ENCODE measurements at regions not wholly inside any gene's neighbourhood (a gene's known extent, or its start where the extent isn't known, plus 50 kb on each side); places are given as distances from the start of the nearest gene placed in this dataset.
"Not testable (repeated sequence)": the region's sequence is repeated elsewhere in the genome, so short reads cannot be mapped to it uniquely, and the experiment has no call there.

DNA sequence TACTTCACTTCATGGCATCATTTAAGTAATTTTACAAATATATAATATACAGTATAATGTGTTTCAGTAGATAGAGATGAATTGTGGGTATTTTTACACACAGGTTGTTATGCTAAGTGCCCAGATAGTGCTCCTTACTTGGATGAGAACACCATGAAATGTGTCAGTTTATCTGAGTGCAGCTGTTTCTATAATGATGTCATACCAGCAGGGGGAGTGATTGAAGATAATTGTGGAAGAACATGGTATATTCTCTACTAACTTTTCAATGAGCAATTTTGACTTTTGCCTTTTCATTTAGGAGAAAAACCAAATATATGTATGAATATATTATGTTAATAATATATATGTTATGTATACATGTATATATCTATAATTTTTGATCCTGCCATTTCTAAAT, 221.6 kb downstream of the LRRK2 start:
- Histone ChIP-seq H2BK120ac (ENCODE audit: low read depth, low read length, poor library complexity, severe bottlenecking) (no peak overlapping the region), H4K8ac (replicated peaks; ENCODE audit: insufficient read length, low read depth, low read length) (no peak overlapping the region), H3K18ac (ENCODE audit: insufficient read length, low read depth, low read length) (no peak overlapping the region), H4K5ac (ENCODE audit: insufficient read length, low read depth, low read length) (no peak overlapping the region), H3K23ac (ENCODE audit: insufficient read length, low read depth, low read length) (no peak overlapping the region), H3K14ac (ENCODE audit: insufficient read depth, low read length) (no peak overlapping the region), H4K20me1 (ENCODE audit: control insufficient read depth, insufficient read depth, insufficient read length) (no peaks in the 10 kb centered on the region), H2BK5ac (ENCODE audit: insufficient read length, low read length) (no peak overlapping the region), H3K56ac (ENCODE audit: insufficient read length, low read depth, low read length) (no peak overlapping the region), H3K27me3 (ENCODE audit: insufficient read depth, low read length) (no peaks in the 10 kb centered on the region), H2AFZ (ENCODE audit: low read length) (no peak overlapping the region), H3K79me1 (ENCODE audit: insufficient read depth, low read depth, low read length, poor library complexity, severe bottlenecking) (no peaks in the 10 kb centered on the region), H4K91ac (ENCODE audit: insufficient read length, low read depth, low read length) (no peak overlapping the region), H3K9ac (ENCODE audit: extremely low read depth, insufficient read length, low read length) (no peak overlapping the region), H3K9me3 (ENCODE audit: control insufficient read depth, low read depth, low read length) (no peaks in the 10 kb centered on the region), H3K4me1 (ENCODE audit: insufficient read depth, low read length) (no peaks in the 10 kb centered on the region), H2AK5ac (ENCODE audit: insufficient read length, low read length) (no peak overlapping the region), H3T11ph (ENCODE audit: low read length) (no peak overlapping the region), H3K27ac (ENCODE audit: insufficient read length, low read depth, low read length) (no peak overlapping the region), H3K79me2 (ENCODE audit: insufficient read depth, low read length) (no peaks in the 10 kb centered on the region), H3K4me2 (ENCODE audit: insufficient read depth, insufficient read length, low read length) (no peak overlapping the region), H3K23me2 (ENCODE audit: insufficient read length, low read depth, low read length, poor library complexity, severe bottlenecking) (no peaks in the 10 kb centered on the region), H2BK15ac (ENCODE audit: low read depth, low read length) (no peak overlapping the region), H2BK20ac (ENCODE audit: low read depth, low read length, poor library complexity, severe bottlenecking) (no peak overlapping the region), H2BK12ac (ENCODE audit: insufficient read length, low read depth, low read length) (no peak overlapping the region), H3K4ac (ENCODE audit: low read depth, low read length) (no peak overlapping the region)
- TF ChIP-seq, protein P1, sequence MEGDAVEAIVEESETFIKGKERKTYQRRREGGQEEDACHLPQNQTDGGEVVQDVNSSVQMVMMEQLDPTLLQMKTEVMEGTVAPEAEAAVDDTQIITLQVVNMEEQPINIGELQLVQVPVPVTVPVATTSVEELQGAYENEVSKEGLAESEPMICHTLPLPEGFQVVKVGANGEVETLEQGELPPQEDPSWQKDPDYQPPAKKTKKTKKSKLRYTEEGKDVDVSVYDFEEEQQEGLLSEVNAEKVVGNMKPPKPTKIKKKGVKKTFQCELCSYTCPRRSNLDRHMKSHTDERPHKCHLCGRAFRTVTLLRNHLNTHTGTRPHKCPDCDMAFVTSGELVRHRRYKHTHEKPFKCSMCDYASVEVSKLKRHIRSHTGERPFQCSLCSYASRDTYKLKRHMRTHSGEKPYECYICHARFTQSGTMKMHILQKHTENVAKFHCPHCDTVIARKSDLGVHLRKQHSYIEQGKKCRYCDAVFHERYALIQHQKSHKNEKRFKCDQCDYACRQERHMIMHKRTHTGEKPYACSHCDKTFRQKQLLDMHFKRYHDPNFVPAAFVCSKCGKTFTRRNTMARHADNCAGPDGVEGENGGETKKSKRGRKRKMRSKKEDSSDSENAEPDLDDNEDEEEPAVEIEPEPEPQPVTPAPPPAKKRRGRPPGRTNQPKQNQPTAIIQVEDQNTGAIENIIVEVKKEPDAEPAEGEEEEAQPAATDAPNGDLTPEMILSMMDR (conservative IDR thresholded peaks at IDR 0.05) = peak; percentile 63
- no peak overlapping the region for H3K4me3 Mint-ChIP-seq
- no peaks in the 10 kb centered on the region for H3K9me3 Mint-ChIP-seq
- DNase-seq = no peak
- H3K4me1 Mint-ChIP-seq = no peaks in the 10 kb centered on the region
- H3K27ac Mint-ChIP-seq = no peak overlapping the region
- H3K27me3 Mint-ChIP-seq (ENCODE audit: low read depth) = no peaks in the 10 kb centered on the region
- no peaks in the 10 kb centered on the region for H3K36me3 Mint-ChIP-seq (ENCODE audit: insufficient read depth in 1 of 3, low read depth in 3 of 3)

DNA sequence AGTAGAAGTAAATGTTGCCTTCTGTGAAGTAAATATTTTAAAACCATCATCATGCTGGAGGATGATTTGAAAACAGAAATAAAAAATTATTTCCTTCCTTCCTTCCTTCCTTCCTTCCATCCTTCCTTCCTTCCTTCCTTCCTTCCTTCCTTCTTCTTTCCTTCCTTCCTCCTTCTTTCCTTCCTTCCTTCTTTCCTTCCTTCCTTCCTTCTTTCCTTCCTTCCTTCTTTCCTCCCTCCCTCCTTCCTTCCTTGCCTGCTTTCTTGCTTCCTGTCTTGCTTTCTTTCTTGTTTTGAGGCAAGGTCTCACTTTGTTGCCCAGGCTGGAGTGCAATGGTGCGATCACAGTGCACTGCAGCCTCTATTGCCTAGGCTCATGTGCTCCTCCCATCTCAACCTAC, 223.7 kb downstream of the LRRK2 start:
- H3K27ac Mint-ChIP-seq; H3K79me1 ChIP-seq (ENCODE audit: insufficient read depth, low read depth, low read length, poor library complexity, severe bottlenecking); H4K8ac ChIP-seq (replicated peaks; ENCODE audit: insufficient read length, low read depth, low read length); H2BK15ac ChIP-seq (ENCODE audit: low read depth, low read length); H3K9me3 ChIP-seq (ENCODE audit: control insufficient read depth, low read depth, low read length); H3K36me3 Mint-ChIP-seq (ENCODE audit: insufficient read depth in 1 of 3, low read depth in 3 of 3); H2BK120ac ChIP-seq (ENCODE audit: low read depth, low read length, poor library complexity, severe bottlenecking); H3K4me2 ChIP-seq (ENCODE audit: insufficient read depth, insufficient read length, low read length); H3K79me2 ChIP-seq (ENCODE audit: insufficient read depth, low read length); H3K18ac ChIP-seq (ENCODE audit: insufficient read length, low read depth, low read length); H3K27me3 ChIP-seq (ENCODE audit: insufficient read depth, low read length); H4K91ac ChIP-seq (ENCODE audit: insufficient read length, low read depth, low read length); DNase-seq; H3K27me3 Mint-ChIP-seq (ENCODE audit: low read depth); H3K56ac ChIP-seq (ENCODE audit: insufficient read length, low read depth, low read length); H4K20me1 ChIP-seq (ENCODE audit: control insufficient read depth, insufficient read depth, insufficient read length); H2AK5ac ChIP-seq (ENCODE audit: insufficient read length, low read length); H3K4me3 Mint-ChIP-seq; H2AFZ ChIP-seq (ENCODE audit: low read length); H3K9me3 Mint-ChIP-seq; H3K27ac ChIP-seq (ENCODE audit: insufficient read length, low read depth, low read length); H2BK12ac ChIP-seq (ENCODE audit: insufficient read length, low read depth, low read length); H3K9ac ChIP-seq (ENCODE audit: extremely low read depth, insufficient read length, low read length); H3K4ac ChIP-seq (ENCODE audit: low read depth, low read length); H2BK5ac ChIP-seq (ENCODE audit: insufficient read length, low read length); H3K23ac ChIP-seq (ENCODE audit: insufficient read length, low read depth, low read length); H4K5ac ChIP-seq (ENCODE audit: insufficient read length, low read depth, low read length); H3K4me1 ChIP-seq (ENCODE audit: insufficient read depth, low read length); H3K4me1 Mint-ChIP-seq; H3K14ac ChIP-seq (ENCODE audit: insufficient read depth, low read length); H3T11ph ChIP-seq (ENCODE audit: low read length); H3K23me2 ChIP-seq (ENCODE audit: insufficient read length, low read depth, low read length, poor library complexity, severe bottlenecking); H2BK20ac ChIP-seq (ENCODE audit: low read depth, low read length, poor library complexity, severe bottlenecking): not testable (repeated sequence)
- WGBS (ENCODE audit: extremely low coverage, insufficient read length, low lambda C conversion rate) = no CpG with 5 or more reads among the region's 1 CpG

Measured in H9 (cell line).